Central memory CD4-positive, alpha-beta T cell (primary cell): ENCODE measurements at regions not wholly inside any gene's neighbourhood (a gene's known extent, or its start where the extent isn't known, plus 50 kb on each side); places are given as distances from the start of the nearest gene placed in this dataset.
"Not testable (repeated sequence)": the region's sequence is repeated elsewhere in the genome, so short reads cannot be mapped to it uniquely, and the experiment has no call there.

ENCODE experiments used
- DNase-seq: peaks from one replicate; pipeline ENCODE4 v3.0.0; 2022

GRCh38 chr1:224061436-224061835 lies 52.5 kb upstream of the FBXO28 start:
- DNase-seq, result no peak

GRCh38 chr1:224059897-224060427 lies 53.9 kb upstream of the FBXO28 start:
- DNase-seq, result no peak

- DNase-seq, result no peak
Observed at GRCh38 chr1:224058303-224058702, 55.6 kb upstream of the FBXO28 start.

- DNase-seq, result no peak
Observed at GRCh38 chr1:224057461-224058199, 56.3 kb upstream of the FBXO28 start.

- no peak for DNase-seq
Observed at GRCh38 chr1:224054611-224055010, 59.3 kb upstream of the FBXO28 start.

- DNase-seq, result no peak
Observed at GRCh38 chr1:224054012-224054411, 59.9 kb upstream of the FBXO28 start.

- no peak for DNase-seq
Observed at GRCh38 chr1:224053456-224053855, 60.5 kb upstream of the FBXO28 start.

- no peak for DNase-seq
Observed at GRCh38 chr1:224052772-224053171, 61.1 kb upstream of the FBXO28 start.

GRCh38 chr1:224051782-224052181 lies 62.1 kb upstream of the FBXO28 start:
- not testable (repeated sequence) for DNase-seq

GRCh38 chr1:224051086-224051406 lies 62.9 kb upstream of the FBXO28 start:
- no peak for DNase-seq

GRCh38 chr1:224047538-224047937 lies 66.4 kb upstream of the FBXO28 start:
- no peak for DNase-seq

- no peak for DNase-seq
Observed at GRCh38 chr1:224045556-224045955, 68.4 kb upstream of the FBXO28 start.

- no peak for DNase-seq
Observed at GRCh38 chr1:224044420-224044819, 69.5 kb upstream of the FBXO28 start.

GRCh38 chr1:224042557-224043118 lies 71.3 kb upstream of the FBXO28 start:
- DNase-seq, result no peak

GRCh38 chr1:224041032-224041431 lies 72.9 kb upstream of the FBXO28 start:
- DNase-seq, result no peak

GRCh38 chr1:224040423-224040822 lies 73.5 kb upstream of the FBXO28 start:
- DNase-seq, result not testable (repeated sequence)

GRCh38 chr1:224040006-224040405 lies 73.9 kb upstream of the FBXO28 start:
- not testable (repeated sequence) for DNase-seq

- not testable (repeated sequence) for DNase-seq
Observed at GRCh38 chr1:224038832-224039231, 75.1 kb upstream of the FBXO28 start.

- DNase-seq, result not testable (repeated sequence)
Observed at GRCh38 chr1:224037362-224037761, 76.5 kb upstream of the FBXO28 start.

- not testable (repeated sequence) for DNase-seq
Observed at GRCh38 chr1:224032608-224033276, 81.2 kb upstream of the FBXO28 start.

- DNase-seq, result not testable (repeated sequence)
Observed at GRCh38 chr1:224031986-224032385, 81.9 kb upstream of the FBXO28 start.

- not testable (repeated sequence) for DNase-seq
Observed at GRCh38 chr1:224030257-224030656, 83.7 kb upstream of the FBXO28 start.

GRCh38 chr1:224029286-224030025 lies 84.5 kb upstream of the FBXO28 start:
- not testable (repeated sequence) for DNase-seq
